ENCODE measurements at regions not wholly inside any gene's neighbourhood (a gene's known extent, or its start where the extent isn't known, plus 50 kb on each side); places are given as distances from the start of the nearest gene placed in this dataset.

DNA sequence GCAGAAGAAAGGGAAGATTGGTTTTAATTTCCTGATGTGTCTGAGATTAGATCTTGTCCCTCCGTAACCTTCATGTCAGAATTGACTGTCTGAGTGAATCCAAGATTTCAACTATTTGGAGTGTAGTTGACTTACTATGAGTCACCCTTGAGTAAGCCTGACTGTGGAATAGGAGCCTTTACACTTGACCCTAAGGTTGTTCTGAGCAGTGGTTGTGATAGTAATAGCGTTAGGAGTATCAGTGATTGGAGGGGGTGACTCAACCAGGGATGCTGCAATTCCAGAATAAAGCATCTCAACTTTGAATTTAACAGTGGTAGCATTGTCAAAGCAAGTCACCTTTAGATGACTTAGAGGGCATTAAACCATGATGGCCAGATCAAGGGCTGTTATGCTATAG is 979.5 kb upstream of the FAM98A start:
- Histone ChIP-seq H2BK12ac (ENCODE audit: low read depth, low read length) (no peak overlapping the region), H3K4me3 (ENCODE audit: extremely low read depth in 1 of 4, insufficient read depth in 2 of 4, low read depth in 3 of 4, low read length in 4 of 4) (no peak overlapping the region), H2BK120ac (replicated peaks; ENCODE audit: low read depth, low read length) (no peak overlapping the region), H2BK20ac (ENCODE audit: low read length) (no peak overlapping the region), H3K23me2 (ENCODE audit: low read depth, low read length) (no peaks in the 10 kb centered on the region), H2AK5ac (ENCODE audit: low read depth, low read length) (no peak overlapping the region), H3K14ac (ENCODE audit: insufficient read length) (no peak overlapping the region), H3K79me1 (ENCODE audit: low read depth, low read length) (no peaks in the 10 kb centered on the region), H3K9ac (replicated peaks in 1 of 4; ENCODE audit: extremely low read depth in 1 of 4, low read depth in 3 of 4, low read length in 3 of 4) (no peak overlapping the region), H4K5ac (ENCODE audit: insufficient read length, low read depth, low read length) (no peak overlapping the region), H3K18ac (ENCODE audit: extremely low read depth, low read length) (no peak overlapping the region), H4K20me1 (replicated peaks in 1 of 2; ENCODE audit: control insufficient read depth in 1 of 2, insufficient read depth in 2 of 2, low read length in 2 of 2) (no peaks in the 10 kb centered on the region), H3K27me3 (replicated peaks in 1 of 4; ENCODE audit: control insufficient read depth in 3 of 4, extremely low read depth in 1 of 4, insufficient read depth in 3 of 4, low read length in 3 of 4) (no peaks in the 10 kb centered on the region), H3K79me2 (ENCODE audit: control insufficient read depth in 1 of 2, insufficient read depth in 2 of 2, low read length in 2 of 2) (no peaks in the 10 kb centered on the region), H2AFZ (ENCODE audit: low read length) (no peak overlapping the region), H3K36me3 (ENCODE audit: control insufficient read depth in 2 of 4, insufficient read depth in 4 of 4, low read length in 3 of 4) (no peaks in the 10 kb centered on the region), H3K23ac (ENCODE audit: insufficient read length) (no peak overlapping the region), H3K4me2 (ENCODE audit: insufficient read depth in 1 of 2, low read depth in 2 of 2, low read length in 2 of 2) (no peak overlapping the region), H3K4ac (replicated peaks; ENCODE audit: insufficient read length, low read depth, low read length) (no peak overlapping the region), H4K8ac (ENCODE audit: extremely low read depth, insufficient read depth, low read length) (no peak overlapping the region), H2BK5ac (ENCODE audit: low read depth, low read length) (no peak overlapping the region), H2BK15ac (ENCODE audit: low read length) (no peak overlapping the region), H3K56ac (replicated peaks; ENCODE audit: insufficient read length, low read depth, low read length) (no peak overlapping the region), H3K27ac (ENCODE audit: low read depth, low read length) (no peak overlapping the region), H3K4me1 (replicated peaks in 1 of 4; ENCODE audit: control insufficient read depth in 3 of 4, insufficient read depth in 4 of 4, low read length in 3 of 4) (no peaks in the 10 kb centered on the region), H4K91ac (replicated peaks; ENCODE audit: insufficient read length, low read length) (no peak overlapping the region), H3K9me3 (ENCODE audit: insufficient read depth in 2 of 2, low read depth in 1 of 2, low read length in 1 of 2) (no peaks in the 10 kb centered on the region)
- no peak for DNase-seq (ENCODE audit: low read depth in 1 of 2, low spot score in 2 of 2)
- WGBS, 2 experiments (ENCODE audit: extremely low coverage in 1 of 2, insufficient coverage in 1 of 2, insufficient read length in 1 of 2, insufficient replicate concordance in 2 of 2, low coverage in 1 of 2, low lambda C conversion rate in 2 of 2, missing lambda C conversion rate in 1 of 2) = 88% methylated on average over 2 of the region's 2 CpGs; no CpG with 5 or more reads in 1 of the 2 experiments
- POLR2A ChIA-PET (ENCODE audit: partially characterized antibody) = no interaction called here
- TF ChIP-seq CBX8 (IDR thresholded peaks at IDR 0.05; ENCODE audit: borderline replicate concordance, low read depth, low read length) (no peak), HDAC6 (IDR thresholded peaks at IDR 0.05; ENCODE audit: low read depth, low read length) (no peak), BCL11A (IDR thresholded peaks at IDR 0.05; ENCODE audit: low read depth in 2 of 2, low read length in 2 of 2) (no peak), SUZ12 (IDR thresholded peaks at IDR 0.05; ENCODE audit: low read length) (no peak), YY1 (IDR thresholded peaks at IDR 0.05; ENCODE audit: low read depth, low read length) (no peak), FOSL1 (IDR thresholded peaks at IDR 0.05; ENCODE audit: insufficient read depth, low read depth, low read length) (no peak), EP300 (IDR thresholded peaks at IDR 0.05; ENCODE audit: borderline replicate concordance in 1 of 2, low read depth in 2 of 2, low read length in 2 of 2) (no peak), ATF3 (IDR thresholded peaks at IDR 0.05; ENCODE audit: insufficient read depth, low read depth, low read length) (no peak), RAD21 (IDR thresholded peaks at IDR 0.05 in 1 of 2, conservative IDR thresholded peaks at IDR 0.05 in 1 of 2; ENCODE audit: low read depth in 2 of 2, low read length in 2 of 2) (no peak), KDM1A (IDR thresholded peaks at IDR 0.05; ENCODE audit: borderline replicate concordance, low read length) (no peak), EZH2 (IDR thresholded peaks at IDR 0.05; ENCODE audit: low read depth, low read length, severe bottlenecking) (no peak), SIRT6 (IDR thresholded peaks at IDR 0.05; ENCODE audit: low read length) (no peak), SIX5 (IDR thresholded peaks at IDR 0.05; ENCODE audit: low read depth, low read length) (no peak)
- CTCF ChIA-PET (ENCODE audit: partially characterized antibody) = no interaction called here
- no peak for FAIRE-seq

Data from H1 (cell line).